Heart left ventricle (tissue), 16 donors: ENCODE measurements at regions not wholly inside any gene's neighbourhood (a gene's known extent, or its start where the extent isn't known, plus 50 kb on each side); places are given as distances from the start of the nearest gene placed in this dataset.

ENCODE experiments used
- ATAC-seq, 4 donors: fragments of 200-7000 bp; cut with Tn5 transposase; one replicate each; pipeline ENCODE4 v1.9.1; 2020 to 2022; ENCODE audit warnings: moderate library complexity in 4 of 4, mild to moderate bottlenecking in 3 of 4, moderate number of reproducible peaks in 1 of 4
- DNase-seq, 5 donors: peaks; one replicate each; pipeline ENCODE4 v3.0.0-alpha.2; 2020
- H3K27ac ChIP-seq, 12 donors: fragments of 200-600 bp; sonication (generic) in 4 of 12; one replicate each; pipeline versions ENCODE4 v1.5.0 to v1.8.0; 2016 to 2022; ENCODE audit warnings: mild to moderate bottlenecking in 2 of 12
- H3K27me3 ChIP-seq, 9 donors: fragments of 200-600 bp; sonication (generic) in 2 of 9; one replicate each; pipeline versions ENCODE4 v1.5.1 to v1.8.0; 2016 to 2022; ENCODE audit warnings: mild to moderate bottlenecking in 3 of 9
- H3K36me3 ChIP-seq, 9 donors: fragments of 200-600 bp; sonication (generic) in 2 of 9; one replicate each; pipeline versions ENCODE4 v1.5.0 to v1.8.0; 2018 to 2022; ENCODE audit warnings: mild to moderate bottlenecking in 2 of 9
- H3K4me1 ChIP-seq, 12 donors: fragments of 200-600 bp; sonication (generic) in 4 of 12; one replicate each; pipeline versions ENCODE4 v1.5.0 to v1.8.0; 2016 to 2022; ENCODE audit warnings: mild to moderate bottlenecking in 3 of 12
- H3K4me3 ChIP-seq, 12 donors: fragments of 200-600 bp; sonication (generic) in 4 of 12; one replicate each; pipeline versions ENCODE4 v1.5.0 to v1.8.0; 2017 to 2022; ENCODE audit warnings: mild to moderate bottlenecking in 9 of 12, moderate library complexity in 4 of 12
- H3K9me3 ChIP-seq, 12 donors: fragments of 200-600 bp; sonication (generic) in 4 of 12; one replicate each; pipeline versions ENCODE4 v1.5.0 to v1.8.0; 2016 to 2022; ENCODE audit warnings: mild to moderate bottlenecking in 1 of 12
- CTCF ChIP-seq, 12 donors: fragments of 200-600 bp; sonication (generic) in 4 of 12; IDR thresholded peaks; one replicate each; pipeline versions ENCODE4 v1.5.0 to v1.8.0; 2018 to 2022; ENCODE audit warnings: antibody characterized with exemption in 12 of 12, mild to moderate bottlenecking in 5 of 12
- POLR2A ChIP-seq, 2 donors: fragments of 450-650 bp; IDR thresholded peaks; one replicate each; pipeline ENCODE4 v1.6.1; 2017; ENCODE audit warnings: antibody characterized with exemption in 2 of 2, mild to moderate bottlenecking in 2 of 2, moderate library complexity in 2 of 2
- WGBS, 4 donors: extraction: QIAGEN DNeasy Blood & Tissue Kit in 2 of 4; methylation state at CpG; one replicate each; pipeline versions ENCODE4 v1.1.5 to v1.1.7; 2013 to 2018; 5-methylcytosine and 5-hydroxymethylcytosine counted together
- intact Hi-C, 10 donors: fragments of 100-400 bp; cut with DNase I; formaldehyde crosslinking; loops; one replicate each; pipeline versions ENCODE4 v1.11.1 to v1.14.2; 2022
- donor health status: ischemic (EF 13 %, LVEDD 7.1; RV severe dilation, severe dysfunction).
- donor health status: healthy with polysubstance abuse.
- donor health status: DM: no; HTN: yes; CAD: no.
- donor health status: DM: no; HTN: no; CAD: no.
- donor health status: ischemic (EF 25% LVEDD 6.9; RV normal size, moderate dysfunction).
- donor health status: ischemic (EF 25% LVEDD 5.7; RV mildly dilated, moderate dysfunction).
- donor health status: healthy.
- donor health status: DM: yes; HTN: yes; CAD: no.
- donor health status: ischemic (EF 35%, LVEDD 5.7; RV mildly dilated, moderate dysfunction).
- donor health status: nonischemic (EF 11% LVEDD 7.7; RV severe dilation, severe dysfunction).
- donor health status: DM: yes; HTN: yes; CAD: no.
- donor health status: PGD.
- donor health status: ischemic (EF 29% LVEDD 5.4; RV normal size, mild dysfunction).
- donor health status: nonischemic (EF 23%, LVEDD 6.1; RV moderate dilation, normal function).

GRCh38 chr2:177048981-177049380, 163.6 kb upstream of the HNRNPA3 start:
- H3K27ac ChIP-seq, result no peak overlapping the region
- TF ChIP-seq POLR2A (IDR thresholded peaks at IDR 0.05) (no peak), CTCF (IDR thresholded peaks at IDR 0.05) (no peak)
- intact Hi-C loops, result no loop called here
- H3K4me3 ChIP-seq, result no peak overlapping the region
- DNase-seq, result no peak
- no peaks in the 10 kb centered on the region for H3K4me1 ChIP-seq
- H3K9me3 ChIP-seq, result no peaks in the 10 kb centered on the region
- ATAC-seq, result no peak
- peaks cover 0 to 4% (median 0%) of the 10 kb centered on the region in 9 donors for H3K27me3 ChIP-seq
- no peaks in the 10 kb centered on the region for H3K36me3 ChIP-seq

- intact Hi-C loops, result no loop called here
- ATAC-seq (no peak), DNase-seq (no peak)
- WGBS, 4 donors, result 54 to 61% (median 58%) methylated on average over 1 of the region's 1 CpG
- Histone ChIP-seq H3K36me3 (no peaks in the 10 kb centered on the region), H3K4me3 (no peak overlapping the region), H3K9me3 (no peaks in the 10 kb centered on the region), H3K27me3 (no peaks in the 10 kb centered on the region), H3K27ac (no peak overlapping the region), H3K4me1 (no peaks in the 10 kb centered on the region)
- TF ChIP-seq POLR2A (IDR thresholded peaks at IDR 0.05) (no peak), CTCF (IDR thresholded peaks at IDR 0.05) (no peak)
Measured at GRCh38 chr2:177051278-177051677, 161.3 kb upstream of the HNRNPA3 start.

- Histone ChIP-seq H3K36me3 (no peaks in the 10 kb centered on the region), H3K4me3 (no peak overlapping the region), H3K27me3 (no peaks in the 10 kb centered on the region), H3K27ac (peak overlapping the region in 1 of 12 donors; percentile 30), H3K9me3 (no peaks in the 10 kb centered on the region), H3K4me1 (no peaks in the 10 kb centered on the region)
- intact Hi-C loops, result no loop called here
- ATAC-seq (no peak), DNase-seq (no peak)
- TF ChIP-seq POLR2A (IDR thresholded peaks at IDR 0.05) (no peak), CTCF (IDR thresholded peaks at IDR 0.05) (no peak)
- 83 to 93% (median 90%) methylated on average over 4 of the region's 4 CpGs for WGBS, 4 donors
Measured at GRCh38 chr2:177052471-177052870, 160.1 kb upstream of the HNRNPA3 start.

GRCh38 chr2:177053038-177053437, 159.6 kb upstream of the HNRNPA3 start:
- Histone ChIP-seq H3K4me3 (no peak overlapping the region), H3K27ac (peak overlapping the region in 1 of 12 donors; percentile 30), H3K36me3 (no peaks in the 10 kb centered on the region), H3K4me1 (no peaks in the 10 kb centered on the region), H3K27me3 (no peaks in the 10 kb centered on the region), H3K9me3 (no peaks in the 10 kb centered on the region)
- intact Hi-C loops, result no loop called here
- 74 to 85% (median 81%) methylated on average over 3 of the region's 3 CpGs for WGBS, 4 donors
- TF ChIP-seq POLR2A (IDR thresholded peaks at IDR 0.05), result no peak
- no peak for TF ChIP-seq CTCF (IDR thresholded peaks at IDR 0.05)
- ATAC-seq (no peak), DNase-seq (no peak)
